ENCODE measurements at regions not wholly inside any gene's neighbourhood (a gene's known extent, or its start where the extent isn't known, plus 50 kb on each side); places are given as distances from the start of the nearest gene placed in this dataset.
"Not testable (repeated sequence)": the region's sequence is repeated elsewhere in the genome, so short reads cannot be mapped to it uniquely, and the experiment has no call there.

DNA sequence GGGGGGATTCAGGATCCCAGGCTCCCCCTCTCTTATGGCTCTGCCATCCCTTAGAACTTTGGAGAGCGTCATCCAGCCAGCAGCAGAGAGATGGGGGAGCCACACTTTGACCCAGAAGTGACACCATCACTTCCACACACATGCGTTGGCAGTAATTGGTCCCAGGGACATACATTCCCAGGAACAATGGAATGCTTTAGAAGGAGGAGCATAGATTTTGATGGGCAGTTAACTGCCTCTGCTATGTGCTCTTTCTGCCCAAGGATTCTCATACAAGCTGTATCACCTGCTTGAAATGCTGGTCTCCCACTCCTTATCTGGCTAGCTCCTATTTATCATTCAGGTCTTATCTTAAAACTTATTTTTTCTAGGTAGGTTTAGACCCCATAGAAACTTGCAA is 109.0 kb upstream of the RPH3A start:
- TF ChIP-seq, protein P1, sequence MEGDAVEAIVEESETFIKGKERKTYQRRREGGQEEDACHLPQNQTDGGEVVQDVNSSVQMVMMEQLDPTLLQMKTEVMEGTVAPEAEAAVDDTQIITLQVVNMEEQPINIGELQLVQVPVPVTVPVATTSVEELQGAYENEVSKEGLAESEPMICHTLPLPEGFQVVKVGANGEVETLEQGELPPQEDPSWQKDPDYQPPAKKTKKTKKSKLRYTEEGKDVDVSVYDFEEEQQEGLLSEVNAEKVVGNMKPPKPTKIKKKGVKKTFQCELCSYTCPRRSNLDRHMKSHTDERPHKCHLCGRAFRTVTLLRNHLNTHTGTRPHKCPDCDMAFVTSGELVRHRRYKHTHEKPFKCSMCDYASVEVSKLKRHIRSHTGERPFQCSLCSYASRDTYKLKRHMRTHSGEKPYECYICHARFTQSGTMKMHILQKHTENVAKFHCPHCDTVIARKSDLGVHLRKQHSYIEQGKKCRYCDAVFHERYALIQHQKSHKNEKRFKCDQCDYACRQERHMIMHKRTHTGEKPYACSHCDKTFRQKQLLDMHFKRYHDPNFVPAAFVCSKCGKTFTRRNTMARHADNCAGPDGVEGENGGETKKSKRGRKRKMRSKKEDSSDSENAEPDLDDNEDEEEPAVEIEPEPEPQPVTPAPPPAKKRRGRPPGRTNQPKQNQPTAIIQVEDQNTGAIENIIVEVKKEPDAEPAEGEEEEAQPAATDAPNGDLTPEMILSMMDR (IDR thresholded peaks at IDR 0.05; ENCODE audit: control extremely low read depth, extremely low read depth, low read depth, missing control alignments): no peak
- POLR2A ChIA-PET: no interaction called here
- CTCF ChIA-PET: no interaction called here
- no peak for DNase-seq (ENCODE audit: extremely low spot score)

DNA sequence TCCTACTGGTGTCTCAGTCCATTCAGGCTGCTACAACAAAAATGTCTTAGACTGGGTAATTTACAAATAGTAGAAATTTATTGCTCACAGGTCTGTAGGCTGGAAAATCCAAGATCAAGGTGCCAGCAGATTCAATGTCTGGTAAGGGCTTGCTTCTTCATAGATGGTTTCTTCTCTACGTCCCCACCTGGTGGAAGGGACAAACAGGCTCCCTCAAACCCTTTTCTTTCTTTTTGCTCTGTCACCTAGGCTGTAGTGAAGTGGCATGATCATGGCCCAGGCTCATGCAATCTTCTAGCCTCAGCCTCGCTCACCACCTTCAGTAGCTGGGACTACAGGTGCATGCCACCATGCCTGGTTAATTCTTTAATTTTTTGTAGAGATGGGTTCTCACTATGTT is 106.8 kb upstream of the RPH3A start:
- CTCF ChIA-PET: no interaction called here
- DNase-seq (ENCODE audit: extremely low spot score): no peak
- TF ChIP-seq, protein P1 (IDR thresholded peaks at IDR 0.05; ENCODE audit: control extremely low read depth, extremely low read depth, low read depth, missing control alignments): no peak
- POLR2A ChIA-PET: no interaction called here

DNA sequence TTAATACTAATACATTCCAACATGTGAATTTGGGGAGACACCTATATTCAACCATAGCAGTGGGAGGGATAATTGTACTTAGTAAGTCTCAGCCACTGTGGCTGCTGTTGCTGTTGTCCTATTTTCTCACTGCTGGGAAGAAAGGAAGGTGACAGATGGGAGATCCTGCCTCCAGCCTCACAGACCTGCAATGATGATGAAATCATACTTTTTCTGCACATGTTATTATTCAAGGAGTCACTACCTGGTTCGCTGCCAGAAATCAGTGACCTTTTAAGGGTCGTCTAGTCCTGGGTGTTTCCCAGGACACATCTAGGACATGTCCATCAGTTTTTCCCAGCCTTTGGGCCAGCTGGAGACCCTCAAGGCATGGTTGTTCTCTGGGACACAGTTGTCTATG is 106.2 kb upstream of the RPH3A start:
- no peak for DNase-seq (ENCODE audit: extremely low spot score)
- ChIA-PET CTCF (no interaction called here), POLR2A (no interaction called here)
- TF ChIP-seq, protein P1 (IDR thresholded peaks at IDR 0.05; ENCODE audit: control extremely low read depth, extremely low read depth, low read depth, missing control alignments): no peak

DNA sequence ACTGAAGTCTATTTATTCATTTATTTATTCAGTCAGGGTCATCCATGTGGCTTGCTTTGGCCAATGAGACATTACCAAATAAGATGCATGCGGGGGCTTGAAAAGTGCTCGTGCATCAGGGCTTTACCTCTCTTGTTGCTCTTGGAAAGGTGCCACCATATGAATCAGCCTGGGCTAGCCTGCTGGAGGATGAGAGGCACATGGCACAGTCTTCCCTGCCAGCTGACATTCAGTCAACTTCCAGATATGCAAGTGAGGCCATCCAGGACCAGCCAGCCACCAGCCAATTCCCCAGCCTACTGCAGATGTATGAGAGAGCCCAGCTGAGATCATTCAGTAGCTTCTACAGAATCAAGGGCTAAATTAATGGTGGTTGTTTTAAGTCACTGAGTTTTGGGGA is 105.2 kb upstream of the RPH3A start:
- DNase-seq (ENCODE audit: extremely low spot score): no peak
- TF ChIP-seq, protein P1 (IDR thresholded peaks at IDR 0.05; ENCODE audit: control extremely low read depth, extremely low read depth, low read depth, missing control alignments): no peak
- CTCF ChIA-PET: no interaction called here
- POLR2A ChIA-PET: no interaction called here

DNA sequence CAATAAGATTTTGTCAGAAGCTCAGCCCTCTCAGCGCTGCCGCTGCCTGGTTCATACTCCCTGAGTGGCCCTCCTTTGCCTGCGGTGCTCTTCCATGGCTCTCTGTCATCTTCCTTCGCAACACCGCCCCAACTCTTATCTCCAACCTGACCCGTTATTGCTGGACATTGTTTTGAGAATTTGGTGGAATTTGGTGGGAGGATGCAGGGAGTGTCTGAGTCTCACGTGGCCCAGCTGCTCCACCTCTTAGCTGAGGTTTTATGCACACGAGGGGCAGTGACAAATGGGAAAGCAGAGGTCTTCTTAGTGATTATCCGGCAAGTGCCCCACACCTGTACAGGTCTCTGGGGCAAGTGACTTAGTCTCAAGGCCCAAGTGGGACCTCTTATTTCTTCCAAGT is 97.5 kb upstream of the RPH3A start:
- TF ChIP-seq, protein P1 (IDR thresholded peaks at IDR 0.05; ENCODE audit: control extremely low read depth, extremely low read depth, low read depth, missing control alignments): no peak
- no peak for DNase-seq (ENCODE audit: extremely low spot score)
- ChIA-PET CTCF (interaction anchor here (1.1 kb wide), 1 partner anchor 26 kb away, joined by 3 read pairs; no protein-coding TSS in a partner anchor), POLR2A (no interaction called here)

DNA sequence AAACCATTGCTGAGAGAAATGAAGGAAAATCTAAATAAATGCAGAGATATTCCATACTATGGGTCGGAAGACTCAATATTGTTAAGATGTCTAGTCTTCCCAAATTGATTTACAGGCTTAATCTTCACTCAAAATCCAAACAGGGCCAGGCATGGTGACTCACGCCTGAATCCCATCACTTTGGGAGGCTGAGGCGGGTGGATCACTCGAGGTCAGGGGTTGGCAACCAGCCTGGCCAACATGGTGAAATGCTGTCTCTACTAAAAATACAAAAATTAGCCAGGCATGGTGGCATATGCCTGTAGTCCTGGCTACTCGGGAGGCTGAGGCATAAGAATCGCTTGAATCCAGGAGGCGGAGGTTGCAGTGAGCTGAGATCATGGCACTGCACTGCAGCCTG is 94.1 kb upstream of the RPH3A start:
- CTCF ChIA-PET; POLR2A ChIA-PET; DNase-seq (ENCODE audit: extremely low spot score): not testable (repeated sequence)

DNA sequence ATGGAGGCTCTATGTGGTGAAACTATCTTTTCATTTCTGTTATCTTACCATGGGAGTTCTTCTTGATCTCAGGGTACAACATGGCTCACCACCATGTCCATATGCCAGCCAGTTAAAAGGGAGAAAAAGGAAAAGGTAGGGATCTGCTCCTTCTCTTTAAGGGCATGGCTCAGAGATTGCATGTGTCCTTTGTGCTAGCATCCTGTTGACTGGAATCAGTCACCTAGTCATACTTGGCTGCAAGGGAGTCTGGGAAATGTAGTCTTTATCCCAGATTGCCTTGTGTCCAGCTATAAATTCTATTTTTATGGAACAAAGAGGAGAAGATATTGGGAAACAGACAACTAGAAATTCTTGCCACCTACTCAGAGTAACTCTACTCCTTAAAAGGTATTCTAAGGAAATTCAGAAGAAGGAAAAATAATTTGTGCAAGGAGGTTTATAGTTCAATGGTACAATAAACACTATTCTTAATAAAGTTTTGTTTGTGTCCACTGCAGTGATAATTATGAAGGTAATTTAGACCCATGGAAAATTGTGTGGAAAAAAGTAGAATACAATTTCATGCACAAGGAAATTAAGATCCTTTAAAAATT is 86.4 kb upstream of the RPH3A start:
- CTCF ChIA-PET: no interaction called here
- no peak for DNase-seq (ENCODE audit: extremely low spot score)
- POLR2A ChIA-PET: no interaction called here
- TF ChIP-seq, protein P1 (IDR thresholded peaks at IDR 0.05; ENCODE audit: control extremely low read depth, extremely low read depth, low read depth, missing control alignments): no peak

All from GM10248 (cell line).